Peyer's patch (tissue), 4 donors: ENCODE measurements at regions not wholly inside any gene's neighbourhood (a gene's known extent, or its start where the extent isn't known, plus 50 kb on each side); places are given as distances from the start of the nearest gene placed in this dataset.

Source experiments
- CTCF ChIP-seq, 6 experiments: fragments of 450-650 bp in 4 of 6; fragments of 200-600 bp in 2 of 6; sonication (generic) in 1 of 6; IDR thresholded peaks; one replicate each; pipeline ENCODE4 v1.5.1; 2017 to 2019; ENCODE audit warnings: antibody characterized with exemption in 6 of 6, mild to moderate bottlenecking in 3 of 6, moderate library complexity in 1 of 6
- POLR2A ChIP-seq, 2 donors: fragments of 450-650 bp; IDR thresholded peaks; one replicate each; pipeline ENCODE4 v1.5.1; 2017; ENCODE audit warnings: antibody characterized with exemption in 2 of 2, mild to moderate bottlenecking in 2 of 2, moderate library complexity in 2 of 2

GRCh38 chr18:28768791-28769768 lies 592.1 kb upstream of the CDH2 start:
- TF ChIP-seq CTCF (IDR thresholded peaks at IDR 0.05), result no peak
- TF ChIP-seq POLR2A (IDR thresholded peaks at IDR 0.05), result no peak
